ENCODE measurements at regions not wholly inside any gene's neighbourhood (a gene's known extent, or its start where the extent isn't known, plus 50 kb on each side); places are given as distances from the start of the nearest gene placed in this dataset.
"Not testable (repeated sequence)": the region's sequence is repeated elsewhere in the genome, so short reads cannot be mapped to it uniquely, and the experiment has no call there.

- not testable (repeated sequence) for H3K79me2 ChIP-seq (ENCODE audit: insufficient read depth, low read length); H4K91ac ChIP-seq (ENCODE audit: insufficient read length, low read depth, low read length); H2BK12ac ChIP-seq (ENCODE audit: insufficient read length, low read depth, low read length); H4K20me1 ChIP-seq (ENCODE audit: control insufficient read depth, insufficient read depth, insufficient read length); H2BK120ac ChIP-seq (ENCODE audit: low read depth, low read length, poor library complexity, severe bottlenecking); DNase-seq; H3K27me3 ChIP-seq (ENCODE audit: insufficient read depth, low read length); H4K5ac ChIP-seq (ENCODE audit: insufficient read length, low read depth, low read length); H3K4me1 Mint-ChIP-seq; H2BK5ac ChIP-seq (ENCODE audit: insufficient read length, low read length); H2AFZ ChIP-seq (ENCODE audit: low read length); H3K27ac ChIP-seq (ENCODE audit: insufficient read length, low read depth, low read length); H2BK15ac ChIP-seq (ENCODE audit: low read depth, low read length); H2BK20ac ChIP-seq (ENCODE audit: low read depth, low read length, poor library complexity, severe bottlenecking); H3K9me3 ChIP-seq (ENCODE audit: control insufficient read depth, low read depth, low read length); H3K9me3 Mint-ChIP-seq; H3K4me1 ChIP-seq (ENCODE audit: insufficient read depth, low read length); H3K23me2 ChIP-seq (ENCODE audit: insufficient read length, low read depth, low read length, poor library complexity, severe bottlenecking); H3K23ac ChIP-seq (ENCODE audit: insufficient read length, low read depth, low read length); H3K14ac ChIP-seq (ENCODE audit: insufficient read depth, low read length); H2AK5ac ChIP-seq (ENCODE audit: insufficient read length, low read length); H3K79me1 ChIP-seq (ENCODE audit: insufficient read depth, low read depth, low read length, poor library complexity, severe bottlenecking); H3K4ac ChIP-seq (ENCODE audit: low read depth, low read length); H3K36me3 Mint-ChIP-seq (ENCODE audit: insufficient read depth in 1 of 3, low read depth in 3 of 3); H3K4me2 ChIP-seq (ENCODE audit: insufficient read depth, insufficient read length, low read length); H3K27ac Mint-ChIP-seq; H4K8ac ChIP-seq (replicated peaks; ENCODE audit: insufficient read length, low read depth, low read length); H3K18ac ChIP-seq (ENCODE audit: insufficient read length, low read depth, low read length); H3K56ac ChIP-seq (ENCODE audit: insufficient read length, low read depth, low read length); H3T11ph ChIP-seq (ENCODE audit: low read length); H3K4me3 Mint-ChIP-seq; H3K9ac ChIP-seq (ENCODE audit: extremely low read depth, insufficient read length, low read length); H3K27me3 Mint-ChIP-seq (ENCODE audit: low read depth)
- WGBS (ENCODE audit: extremely low coverage, insufficient read length, low lambda C conversion rate): no CpG with 5 or more reads among the region's 1 CpG
Observed at GRCh38 chr1:45272267-45272666, 54.4 kb upstream of the HPDL start.
